Stimulated activated CD8-positive, alpha-beta memory T cell treated with anti-CD3 and anti-CD28 coated beads, Interleukin-15, amount 100 ng/mL, for 1 hour (primary cell): ENCODE measurements at regions not wholly inside any gene's neighbourhood (a gene's known extent, or its start where the extent isn't known, plus 50 kb on each side); places are given as distances from the start of the nearest gene placed in this dataset.

Source experiments
- DNase-seq: peaks from one replicate; pipeline ENCODE4 v3.0.0-alpha.2; 2020; ENCODE audit warnings: low read depth

DNA sequence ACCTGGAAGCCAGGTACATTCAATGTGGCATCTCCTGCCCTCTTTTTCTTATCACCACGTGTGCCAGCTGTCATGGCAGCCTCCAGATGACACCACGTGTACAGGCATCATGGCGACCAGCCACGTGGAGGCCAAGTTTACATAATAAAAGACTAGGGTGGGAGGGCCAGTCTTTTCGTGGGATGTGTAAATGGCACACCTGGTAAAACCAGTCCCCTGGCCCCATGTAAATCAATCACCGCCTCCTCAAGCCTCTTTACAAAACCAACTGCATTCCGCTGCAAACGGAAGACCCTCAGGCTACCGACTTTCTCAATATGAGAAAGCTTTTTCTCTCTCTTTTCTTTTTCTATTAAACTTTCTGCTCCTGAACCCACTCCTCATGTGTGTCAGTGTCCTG lies 65.1 kb upstream of the PHF14 start:
- no peak for DNase-seq

DNA sequence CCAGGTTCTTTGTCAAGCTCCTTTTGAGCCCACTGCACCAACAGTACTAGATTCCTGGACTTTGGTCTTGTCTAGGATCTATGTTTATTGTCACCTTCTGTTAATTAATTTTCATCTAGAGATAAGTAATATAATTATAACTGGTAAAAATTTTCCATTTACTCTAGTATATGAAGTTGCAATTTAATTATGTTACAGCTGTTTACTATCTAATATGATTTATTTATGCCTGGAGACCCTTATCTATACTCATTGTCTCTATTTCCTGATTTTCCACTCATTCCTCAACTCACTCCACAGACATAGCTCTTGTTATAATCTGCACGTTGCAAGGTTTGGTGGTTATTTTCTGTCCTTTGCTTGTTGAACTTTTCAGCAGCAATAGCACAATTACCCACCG lies 63.2 kb upstream of the PHF14 start:
- no peak for DNase-seq

DNA sequence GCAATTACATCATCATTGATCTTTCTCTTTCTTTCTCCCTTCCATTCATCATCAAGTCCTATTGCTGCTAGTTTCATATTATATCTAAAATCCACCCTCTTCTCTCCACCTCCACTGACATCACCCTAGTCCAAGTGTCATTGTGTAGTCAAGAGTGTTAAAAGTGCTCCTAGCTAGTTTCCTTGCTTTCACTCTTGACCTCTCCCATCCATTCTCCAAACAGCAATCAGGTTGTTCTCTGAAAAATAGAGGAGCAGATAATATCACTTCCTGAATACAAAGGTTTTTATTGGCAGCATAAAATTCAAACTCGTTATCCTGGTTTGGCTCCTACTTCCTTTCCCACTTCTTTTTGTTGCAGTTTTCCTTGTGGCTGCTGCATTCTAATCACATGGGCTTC lies 61.6 kb upstream of the PHF14 start:
- DNase-seq = no peak

DNA sequence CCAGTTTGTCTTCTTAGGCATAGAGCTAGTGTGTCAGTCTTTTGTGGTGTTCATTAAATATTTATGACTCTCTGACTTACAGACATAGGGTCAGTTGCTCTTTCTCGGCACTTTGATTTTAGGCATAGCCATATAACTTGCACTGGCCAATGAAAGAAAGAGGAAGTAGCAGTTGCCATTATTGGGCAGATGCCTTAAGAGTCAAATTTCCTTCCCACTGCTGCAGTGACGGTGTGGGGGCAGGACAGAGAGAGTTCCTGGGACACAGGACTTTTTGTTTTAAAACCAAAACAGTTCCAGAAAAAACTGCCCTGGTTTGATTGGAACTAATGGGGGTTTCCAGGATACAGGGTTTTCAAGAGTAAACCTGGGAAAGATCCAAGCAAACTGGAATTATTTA lies 60.2 kb upstream of the PHF14 start:
- no peak for DNase-seq

DNA sequence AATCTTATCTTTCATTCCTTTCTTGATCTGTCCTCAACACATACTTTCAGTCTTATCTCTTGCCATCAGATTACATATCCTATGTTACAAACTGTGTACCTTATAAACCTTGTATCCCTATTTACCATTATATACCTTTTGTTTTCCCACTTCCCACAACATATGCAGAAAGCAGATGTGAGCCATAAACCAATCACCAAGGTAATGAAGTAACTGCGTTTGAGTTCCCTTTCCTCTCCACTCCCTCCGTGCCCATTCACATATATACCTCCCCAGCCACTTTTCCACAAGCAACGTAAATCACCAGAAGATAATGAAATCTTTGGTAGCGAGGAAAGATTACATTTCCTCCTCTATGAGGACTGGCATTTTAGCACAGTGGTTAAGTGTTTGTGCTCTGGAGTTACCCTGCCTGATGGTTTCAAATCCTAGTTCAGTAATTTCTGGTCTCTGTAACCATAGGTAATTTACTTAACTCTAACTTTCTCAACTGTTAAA lies 55.5 kb upstream of the PHF14 start:
- no peak for DNase-seq

DNA sequence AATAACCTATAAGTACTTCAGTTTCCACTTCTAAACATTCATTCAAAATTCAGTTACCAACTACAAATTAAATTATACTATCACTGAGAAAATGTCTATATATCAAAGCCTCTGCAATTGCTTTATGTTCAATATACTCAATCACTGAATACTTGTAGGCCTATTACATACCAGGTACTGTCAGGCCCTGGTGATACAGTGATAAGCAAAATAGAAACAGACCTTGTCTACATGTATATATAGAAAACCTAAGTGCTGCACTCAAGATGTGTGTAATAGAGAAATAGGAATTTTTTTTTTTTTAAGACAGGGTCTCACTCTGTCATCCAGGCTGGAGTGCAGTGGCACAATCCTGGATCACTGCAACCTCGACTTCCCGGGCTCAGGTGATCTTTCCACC lies 53.7 kb upstream of the PHF14 start:
- no peak for DNase-seq
